Stimulated activated CD4-positive, alpha-beta T cell treated with anti-CD3 and anti-CD28 coated beads, Interleukin-15, amount 100 ng/mL, for 24 hours (primary cell): ENCODE measurements at regions not wholly inside any gene's neighbourhood (a gene's known extent, or its start where the extent isn't known, plus 50 kb on each side); places are given as distances from the start of the nearest gene placed in this dataset.

Source experiments
- DNase-seq: peaks from one replicate; pipeline ENCODE4 v3.0.0-alpha.2; 2020

DNA sequence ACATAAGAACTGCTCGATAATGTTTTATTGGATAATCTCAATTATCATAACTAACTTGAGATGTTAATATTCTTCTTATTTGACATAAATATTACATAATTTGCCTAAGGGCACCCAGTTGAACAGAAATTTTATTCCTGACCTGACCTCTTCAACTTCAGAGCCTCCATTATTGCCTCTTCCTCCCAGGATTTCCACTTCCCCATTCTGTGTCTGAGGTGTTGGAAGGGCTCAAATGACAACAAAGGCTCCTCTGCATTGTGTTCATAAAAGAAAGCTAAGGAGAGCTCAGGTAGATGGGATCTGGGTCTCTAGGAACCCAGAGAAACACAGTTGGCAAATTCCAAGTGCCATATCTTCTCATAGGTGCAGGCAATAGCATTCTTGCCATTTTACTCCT, 61.2 kb upstream of the ARHGAP20 start:
- DNase-seq: no peak

DNA sequence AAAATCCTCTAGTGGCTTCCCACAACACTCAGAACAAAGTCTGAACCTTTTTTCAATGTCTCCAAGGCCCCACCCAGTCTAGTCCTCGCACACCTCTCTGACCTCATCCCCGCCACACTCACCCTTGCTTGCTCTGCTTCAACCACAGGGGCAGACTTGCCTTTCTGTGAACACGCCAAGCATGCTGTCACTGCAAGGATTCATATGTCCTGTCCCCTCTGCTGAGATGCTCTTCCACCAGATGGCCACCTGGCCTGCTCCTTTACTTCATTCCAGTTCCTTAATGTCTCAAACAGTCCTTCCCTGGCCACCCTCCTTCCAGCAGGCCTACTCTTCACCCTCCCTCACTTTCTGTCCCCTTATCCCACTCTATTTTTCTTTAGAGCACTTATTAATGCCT, 60.6 kb upstream of the ARHGAP20 start:
- no peak for DNase-seq

DNA sequence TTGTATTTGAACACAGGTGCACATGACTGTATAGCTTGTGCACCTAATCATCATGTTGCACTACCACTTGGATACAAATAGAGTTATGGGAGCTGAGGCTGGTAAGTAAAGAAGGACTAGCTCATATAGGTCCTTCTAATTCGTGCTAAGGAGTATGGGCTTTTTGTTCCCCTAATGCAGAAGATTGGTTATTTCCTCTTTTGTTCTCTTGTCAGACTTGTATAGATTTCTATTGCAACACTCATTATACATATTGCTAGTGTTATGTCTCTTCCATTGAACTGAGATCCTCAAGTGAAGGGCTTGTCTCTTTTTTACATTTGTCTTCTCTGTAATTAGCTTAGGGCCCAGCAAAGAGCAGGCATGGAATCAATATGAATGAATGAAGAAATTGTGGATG, 54.1 kb upstream of the ARHGAP20 start:
- DNase-seq: no peak

DNA sequence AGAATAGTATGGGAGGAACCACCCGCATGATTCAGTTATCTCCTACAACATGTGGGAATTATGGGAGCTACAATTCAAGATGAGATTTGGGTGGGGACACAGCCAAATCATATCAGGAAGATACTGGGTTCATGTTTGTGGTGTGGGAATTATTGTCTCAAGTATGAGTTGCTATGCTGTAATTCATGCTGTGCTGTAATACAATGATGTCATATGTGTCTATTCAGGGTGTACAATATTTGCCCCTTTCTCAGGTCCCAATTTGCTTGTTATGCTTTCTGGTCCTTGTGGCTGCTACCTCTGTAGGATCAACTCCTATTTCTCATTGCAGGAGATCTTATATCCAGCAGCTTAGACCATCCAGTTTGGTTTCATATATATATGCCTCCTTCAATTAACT, 52.2 kb upstream of the ARHGAP20 start:
- DNase-seq: no peak

DNA sequence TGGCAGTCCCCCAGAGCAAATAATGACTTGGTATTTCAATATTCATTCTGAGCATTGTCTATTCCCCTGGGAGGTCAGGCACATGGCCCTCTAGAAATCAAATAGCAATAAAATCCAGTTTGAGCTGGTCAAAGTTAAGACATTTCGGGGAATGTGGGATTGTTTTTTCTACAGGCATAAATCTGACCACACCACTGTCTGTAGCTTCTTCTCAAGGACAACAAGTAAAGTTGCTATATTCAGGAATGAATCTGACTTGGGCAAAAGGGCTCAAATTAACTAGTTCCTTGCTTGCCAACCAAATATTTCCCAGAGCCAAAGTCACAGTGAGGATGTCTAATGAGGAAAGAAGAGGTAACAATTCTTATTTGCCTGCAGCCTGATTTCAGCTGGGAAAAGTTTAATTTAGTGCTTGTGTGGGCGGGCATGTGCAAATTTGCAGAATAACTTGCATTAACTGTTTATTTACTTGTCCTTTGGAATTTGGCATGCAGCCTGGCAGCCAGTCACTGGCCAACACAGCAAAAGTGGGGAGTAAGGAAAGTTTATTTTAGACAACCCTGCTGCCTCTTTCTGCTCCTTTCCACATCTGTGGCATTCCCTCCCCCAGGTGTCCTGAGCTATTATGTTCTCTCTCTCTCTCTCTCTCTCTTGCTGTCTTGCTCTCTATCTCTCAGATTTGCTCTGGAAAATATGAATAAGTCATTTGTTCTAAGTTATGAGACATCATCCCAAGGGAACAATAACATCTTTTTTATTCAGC, 51.2 kb upstream of the ARHGAP20 start:
- DNase-seq: no peak

DNA sequence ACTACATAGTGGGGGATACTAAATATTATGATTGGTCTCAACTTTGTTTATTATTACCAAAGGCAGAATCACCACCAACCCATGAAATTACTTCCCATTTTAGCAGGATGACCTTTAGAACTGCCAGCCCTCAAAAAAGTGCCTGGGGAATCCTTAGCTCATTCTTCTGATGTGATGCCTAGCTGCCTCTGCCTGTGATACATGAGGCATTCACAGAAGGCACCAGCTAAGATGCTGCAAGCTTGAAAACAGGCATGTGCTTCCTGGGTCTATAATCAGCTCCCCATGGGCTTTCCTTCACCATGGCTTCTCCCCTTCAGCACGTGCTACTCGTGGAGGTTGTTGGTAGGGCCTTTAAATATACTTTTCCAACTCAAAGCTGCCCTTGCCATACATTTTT, 50.4 kb upstream of the ARHGAP20 start:
- DNase-seq: no peak
